Suprapubic skin (tissue), 4 donors: ENCODE measurements at regions not wholly inside any gene's neighbourhood (a gene's known extent, or its start where the extent isn't known, plus 50 kb on each side); places are given as distances from the start of the nearest gene placed in this dataset.

Source experiments
- DNase-seq, 2 donors: peaks; one replicate each; pipeline ENCODE4 v3.0.0-alpha.2; 2019; ENCODE audit warnings: low spot score in 2 of 2
- H3K27ac ChIP-seq: fragments of 200-600 bp; sonication (generic); one replicate; pipeline ENCODE4 v1.5.1; 2019
- H3K27me3 ChIP-seq: fragments of 200-600 bp; sonication (generic); one replicate; pipeline ENCODE4 v1.5.1; 2019
- H3K36me3 ChIP-seq: fragments of 200-600 bp; sonication (generic); one replicate; pipeline ENCODE4 v1.5.1; 2019
- H3K4me1 ChIP-seq: fragments of 200-600 bp; sonication (generic); one replicate; pipeline ENCODE4 v1.5.1; 2019
- H3K4me3 ChIP-seq: fragments of 200-600 bp; sonication (generic); one replicate; pipeline ENCODE4 v1.5.1; 2019; ENCODE audit warnings: mild to moderate bottlenecking
- H3K9me3 ChIP-seq: fragments of 200-600 bp; sonication (generic); one replicate; pipeline ENCODE4 v1.5.1; 2019
- CTCF ChIP-seq, 2 donors: fragments of 200-600 bp in 1 of 2; fragments of 450-650 bp in 1 of 2; sonication (generic) in 1 of 2; IDR thresholded peaks; one replicate each; pipeline ENCODE4 v1.5.1; 2016 to 2019; ENCODE audit warnings: antibody characterized with exemption in 2 of 2, mild to moderate bottlenecking in 1 of 2, moderate library complexity in 1 of 2
- EP300 ChIP-seq: sonication (generic); formaldehyde crosslinking; IDR thresholded peaks from one replicate; pipeline ENCODE4 v1.6.1; 2017; ENCODE audit warnings: antibody characterized with exemption
- POLR2A ChIP-seq, 2 donors: fragments of 450-650 bp; IDR thresholded peaks; one replicate each; pipeline ENCODE4 v1.6.1; 2017; ENCODE audit warnings: antibody characterized with exemption in 2 of 2, mild to moderate bottlenecking in 2 of 2, moderate library complexity in 2 of 2
- POLR2AphosphoS5 ChIP-seq, 3 donors: sonication (generic); formaldehyde crosslinking; IDR thresholded peaks; one replicate each; pipeline ENCODE4 v1.6.1; 2017; ENCODE audit warnings: antibody characterized with exemption in 3 of 3
- WGBS: methylation state at CpG from one replicate; pipeline ENCODE4 v1.1.5; 2018; 5-methylcytosine and 5-hydroxymethylcytosine counted together

GRCh38 chr18:73124175-73124574 lies 256.4 kb upstream of the NETO1 start:
- Histone ChIP-seq H3K36me3 (no peaks in the 10 kb centered on the region), H3K27me3 (no peaks in the 10 kb centered on the region), H3K4me3 (no peak overlapping the region), H3K27ac (no peak overlapping the region), H3K4me1 (no peaks in the 10 kb centered on the region), H3K9me3 (no peaks in the 10 kb centered on the region)
- 70% methylated on average over 2 of the region's 2 CpGs for WGBS
- TF ChIP-seq POLR2AphosphoS5 (IDR thresholded peaks at IDR 0.05): no peak
- no peak for TF ChIP-seq EP300
- no peak for TF ChIP-seq CTCF (IDR thresholded peaks at IDR 0.05)
- no peak for DNase-seq

- Histone ChIP-seq H3K9me3 (no peaks in the 10 kb centered on the region), H3K27ac (no peak overlapping the region), H3K4me3 (no peak overlapping the region), H3K27me3 (no peaks in the 10 kb centered on the region), H3K36me3 (no peaks in the 10 kb centered on the region), H3K4me1 (no peaks in the 10 kb centered on the region)
- DNase-seq: no peak
- 85% methylated on average over 1 of the region's 1 CpG for WGBS
- no peak for TF ChIP-seq POLR2AphosphoS5 (IDR thresholded peaks at IDR 0.05)
- TF ChIP-seq CTCF (IDR thresholded peaks at IDR 0.05): no peak
- TF ChIP-seq POLR2A (IDR thresholded peaks at IDR 0.05): no peak
- no peak for TF ChIP-seq EP300
Measured at GRCh38 chr18:73121207-73121606, 253.4 kb upstream of the NETO1 start.

- Histone ChIP-seq H3K27me3 (no peaks in the 10 kb centered on the region), H3K27ac (no peak overlapping the region), H3K4me3 (no peak overlapping the region), H3K4me1 (no peaks in the 10 kb centered on the region), H3K36me3 (no peaks in the 10 kb centered on the region), H3K9me3 (no peaks in the 10 kb centered on the region)
- TF ChIP-seq POLR2A (IDR thresholded peaks at IDR 0.05) (no peak), EP300 (no peak), POLR2AphosphoS5 (IDR thresholded peaks at IDR 0.05) (no peak), CTCF (IDR thresholded peaks at IDR 0.05) (no peak)
- no peak for DNase-seq
- 90% methylated on average over 8 of the region's 8 CpGs for WGBS
Measured at GRCh38 chr18:73120626-73121025, 252.8 kb upstream of the NETO1 start.

GRCh38 chr18:73119574-73119973 lies 251.8 kb upstream of the NETO1 start:
- WGBS: 41% methylated on average over 2 of the region's 2 CpGs
- Histone ChIP-seq H3K9me3 (no peaks in the 10 kb centered on the region), H3K36me3 (no peaks in the 10 kb centered on the region), H3K4me1 (no peaks in the 10 kb centered on the region), H3K27me3 (no peaks in the 10 kb centered on the region), H3K4me3 (no peak overlapping the region), H3K27ac (no peak overlapping the region)
- DNase-seq: no peak
- TF ChIP-seq CTCF (IDR thresholded peaks at IDR 0.05): no peak
- TF ChIP-seq POLR2A (IDR thresholded peaks at IDR 0.05): no peak
- no peak for TF ChIP-seq POLR2AphosphoS5 (IDR thresholded peaks at IDR 0.05)
- no peak for TF ChIP-seq EP300

GRCh38 chr18:73118121-73118816 lies 250.5 kb upstream of the NETO1 start:
- no peaks in the 10 kb centered on the region for H3K36me3 ChIP-seq
- H3K4me1 ChIP-seq: no peaks in the 10 kb centered on the region
- 76% methylated on average over 3 of the region's 3 CpGs for WGBS
- H3K9me3 ChIP-seq: no peaks in the 10 kb centered on the region
- H3K27me3 ChIP-seq: no peaks in the 10 kb centered on the region
- TF ChIP-seq POLR2A (IDR thresholded peaks at IDR 0.05): no peak
- no peak for DNase-seq
- no peak overlapping the region for H3K27ac ChIP-seq
- no peak overlapping the region for H3K4me3 ChIP-seq

- no peaks in the 10 kb centered on the region for H3K36me3 ChIP-seq
- TF ChIP-seq CTCF (IDR thresholded peaks at IDR 0.05): no peak
- no peak for TF ChIP-seq POLR2A (IDR thresholded peaks at IDR 0.05)
- TF ChIP-seq POLR2AphosphoS5 (IDR thresholded peaks at IDR 0.05): no peak
- TF ChIP-seq EP300: no peak
- H3K4me3 ChIP-seq: no peak overlapping the region
- 76% methylated on average over 3 of the region's 3 CpGs for WGBS
- no peaks in the 10 kb centered on the region for H3K9me3 ChIP-seq
- H3K27ac ChIP-seq: no peak overlapping the region
- DNase-seq: no peak
- H3K27me3 ChIP-seq: no peaks in the 10 kb centered on the region
- no peaks in the 10 kb centered on the region for H3K4me1 ChIP-seq
Measured at GRCh38 chr18:73110307-73110706, 242.5 kb upstream of the NETO1 start.
